ENCODE measurements at regions not wholly inside any gene's neighbourhood (a gene's known extent, or its start where the extent isn't known, plus 50 kb on each side); places are given as distances from the start of the nearest gene placed in this dataset.

DNA sequence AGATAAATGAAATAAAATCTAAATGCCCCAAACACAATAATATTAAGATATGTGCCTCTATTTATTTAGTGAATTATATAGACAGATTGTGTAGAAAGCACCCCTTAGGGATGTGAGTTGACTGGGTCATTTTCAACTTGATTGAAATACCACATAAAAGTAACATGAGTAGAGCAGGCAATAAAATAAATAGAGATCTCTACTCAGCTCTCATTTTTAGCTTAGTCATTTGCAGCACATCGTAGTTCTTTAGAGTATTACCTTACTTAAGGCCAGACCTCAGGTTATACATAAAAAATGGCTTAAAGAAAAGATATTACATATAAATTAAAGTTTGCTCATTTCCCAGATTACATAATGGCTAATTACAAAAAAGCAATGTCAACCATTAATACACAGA is 1525.6 kb upstream of the PRR20A start:
- H3K4me3 ChIP-seq, result no peak overlapping the region
- H3K36me3 ChIP-seq, result no peaks in the 10 kb centered on the region
- no peaks in the 10 kb centered on the region for H3K9me3 ChIP-seq
- DNase-seq (ENCODE audit: extremely low spot score), result no peak
- H3K27ac ChIP-seq (replicated peaks in 1 of 4), result no peak overlapping the region
- no peaks in the 10 kb centered on the region for H3K27me3 ChIP-seq
- intact Hi-C loops (cut with DNase I), result no loop called here
- TF ChIP-seq EP300 (IDR thresholded peaks at IDR 0.05), result no peak
- no peaks in the 10 kb centered on the region for H3K4me1 ChIP-seq
- 41% methylated on average over 1 of the region's 1 CpG for WGBS

DNA sequence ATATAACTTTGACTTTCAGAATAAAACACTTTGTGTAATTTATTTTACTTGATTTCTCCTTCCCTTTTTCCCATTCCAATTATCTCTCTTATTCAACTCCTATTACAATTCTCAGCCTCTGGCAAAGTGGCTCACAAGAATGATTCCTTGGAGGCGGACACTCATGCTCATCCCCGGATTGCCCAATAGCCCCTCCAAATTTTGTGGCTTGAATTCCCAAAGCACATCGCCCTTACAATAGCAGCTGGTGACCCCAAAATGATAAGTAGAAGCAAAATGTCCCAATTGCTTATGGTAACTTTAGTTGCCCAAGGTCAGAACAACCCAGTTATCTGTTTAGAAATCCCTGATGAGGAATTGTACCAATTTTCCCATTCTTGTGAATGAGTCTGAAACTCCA is 1523.5 kb upstream of the PRR20A start:
- no peak for DNase-seq (ENCODE audit: extremely low spot score)
- Histone ChIP-seq H3K36me3 (no peaks in the 10 kb centered on the region), H3K4me3 (no peak overlapping the region), H3K27me3 (no peaks in the 10 kb centered on the region), H3K4me1 (no peaks in the 10 kb centered on the region), H3K9me3 (no peaks in the 10 kb centered on the region), H3K27ac (replicated peaks in 1 of 4) (no peak overlapping the region)
- intact Hi-C loops (cut with DNase I), result no loop called here
- WGBS, result 86% methylated on average over 3 of the region's 3 CpGs
- TF ChIP-seq POLR2A (IDR thresholded peaks at IDR 0.05; ENCODE audit: low read depth), result no peak
- no peak for TF ChIP-seq CTCF (IDR thresholded peaks at IDR 0.05)
- no peak for TF ChIP-seq EP300 (IDR thresholded peaks at IDR 0.05)
- TF ChIP-seq POLR2AphosphoS5 (IDR thresholded peaks at IDR 0.05), result no peak

DNA sequence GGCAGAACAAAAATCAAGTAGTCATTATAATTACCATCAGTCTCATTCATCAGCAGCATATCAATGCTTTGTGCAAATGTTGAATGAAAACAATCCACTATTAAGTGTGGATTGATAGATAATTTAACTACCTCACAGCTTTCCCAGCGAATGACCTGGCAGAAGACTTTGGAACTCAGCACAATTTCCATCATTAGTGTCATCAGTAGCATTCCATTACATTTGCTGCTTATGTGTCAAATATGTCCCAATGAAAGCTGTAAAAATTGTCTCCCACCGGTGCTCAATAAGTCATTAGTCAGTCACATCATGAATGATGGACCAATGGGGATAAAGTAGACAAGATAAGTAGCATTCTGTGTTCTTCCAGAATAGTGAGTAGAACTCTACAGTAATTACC is 1513.5 kb upstream of the PRR20A start:
- Histone ChIP-seq H3K27me3 (no peaks in the 10 kb centered on the region), H3K9me3 (peaks cover 0 to 5% (median 0%) of the 10 kb centered on the region in 4 donors), H3K4me3 (no peak overlapping the region), H3K4me1 (no peaks in the 10 kb centered on the region), H3K27ac (replicated peaks in 1 of 4) (no peak overlapping the region), H3K36me3 (no peaks in the 10 kb centered on the region)
- intact Hi-C loops (cut with DNase I), result no loop called here
- WGBS, result 73% methylated on average over 2 of the region's 2 CpGs
- no peak for DNase-seq (ENCODE audit: extremely low spot score)
- TF ChIP-seq POLR2AphosphoS5 (IDR thresholded peaks at IDR 0.05), result no peak
- no peak for TF ChIP-seq CTCF (IDR thresholded peaks at IDR 0.05)
- no peak for TF ChIP-seq POLR2A (IDR thresholded peaks at IDR 0.05; ENCODE audit: low read depth)
- no peak for TF ChIP-seq EP300 (IDR thresholded peaks at IDR 0.05)

DNA sequence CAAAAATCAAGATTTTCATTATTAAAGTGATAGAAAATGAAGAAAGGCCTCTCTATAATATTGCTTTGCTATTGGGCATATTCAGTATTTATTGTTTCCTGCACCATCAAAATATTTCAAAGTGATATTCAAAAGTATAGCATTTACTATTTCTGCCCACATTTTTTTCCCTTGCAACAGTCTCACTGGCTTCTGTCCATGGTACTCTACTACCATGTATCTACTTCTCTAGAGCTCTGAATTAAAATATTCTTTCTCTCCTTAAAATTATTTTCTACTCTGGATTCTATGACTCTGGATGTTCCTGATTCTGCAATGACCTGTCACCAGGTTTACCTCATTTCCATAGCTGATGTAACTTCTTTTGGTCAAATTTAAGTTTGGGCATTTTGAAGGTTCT is 1508.3 kb upstream of the PRR20A start:
- intact Hi-C loops (cut with DNase I), result no loop called here
- no peaks in the 10 kb centered on the region for H3K27me3 ChIP-seq
- H3K36me3 ChIP-seq, result no peaks in the 10 kb centered on the region
- TF ChIP-seq POLR2A (IDR thresholded peaks at IDR 0.05; ENCODE audit: low read depth), result no peak
- TF ChIP-seq CTCF (IDR thresholded peaks at IDR 0.05), result no peak
- TF ChIP-seq POLR2AphosphoS5 (IDR thresholded peaks at IDR 0.05), result no peak
- TF ChIP-seq EP300 (IDR thresholded peaks at IDR 0.05), result no peak
- no peak for DNase-seq (ENCODE audit: extremely low spot score)
- H3K4me1 ChIP-seq, result no peaks in the 10 kb centered on the region
- no peak overlapping the region for H3K27ac ChIP-seq (replicated peaks in 1 of 4)
- H3K4me3 ChIP-seq, result no peak overlapping the region
- peaks cover 0 to 9% (median 3%) of the 10 kb centered on the region in 4 donors for H3K9me3 ChIP-seq

DNA sequence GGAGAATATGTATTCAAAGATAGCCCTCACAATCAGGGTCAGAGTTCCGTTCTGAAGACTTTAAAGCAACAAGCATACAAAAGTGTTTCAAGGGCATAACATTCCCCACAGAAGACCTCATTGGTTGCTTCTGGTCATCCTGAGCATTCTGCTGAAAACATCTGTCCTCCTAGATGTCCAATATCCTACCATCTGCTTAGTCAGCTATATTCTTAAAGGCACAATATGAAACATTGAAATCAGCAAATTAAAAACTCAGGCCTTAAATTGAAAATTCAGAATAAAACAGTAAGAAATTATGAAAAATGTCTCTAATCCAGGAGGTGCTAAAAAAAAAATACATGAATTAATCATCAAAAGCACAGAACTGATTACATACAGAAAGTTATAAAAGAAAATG is 1491.2 kb upstream of the PRR20A start:
- Histone ChIP-seq H3K27me3 (no peaks in the 10 kb centered on the region), H3K27ac (replicated peaks in 1 of 4) (no peak overlapping the region), H3K36me3 (no peaks in the 10 kb centered on the region), H3K4me1 (no peaks in the 10 kb centered on the region), H3K9me3 (no peaks in the 10 kb centered on the region), H3K4me3 (no peak overlapping the region)
- no peak for DNase-seq (ENCODE audit: extremely low spot score)
- no peak for TF ChIP-seq CTCF (IDR thresholded peaks at IDR 0.05)
- intact Hi-C loops (cut with DNase I), result no loop called here
- WGBS, result 77% methylated on average over 1 of the region's 1 CpG

All from esophagus muscularis mucosa (tissue), 4 donors.